ENCODE measurements at regions not wholly inside any gene's neighbourhood (a gene's known extent, or its start where the extent isn't known, plus 50 kb on each side); places are given as distances from the start of the nearest gene placed in this dataset.

DNA sequence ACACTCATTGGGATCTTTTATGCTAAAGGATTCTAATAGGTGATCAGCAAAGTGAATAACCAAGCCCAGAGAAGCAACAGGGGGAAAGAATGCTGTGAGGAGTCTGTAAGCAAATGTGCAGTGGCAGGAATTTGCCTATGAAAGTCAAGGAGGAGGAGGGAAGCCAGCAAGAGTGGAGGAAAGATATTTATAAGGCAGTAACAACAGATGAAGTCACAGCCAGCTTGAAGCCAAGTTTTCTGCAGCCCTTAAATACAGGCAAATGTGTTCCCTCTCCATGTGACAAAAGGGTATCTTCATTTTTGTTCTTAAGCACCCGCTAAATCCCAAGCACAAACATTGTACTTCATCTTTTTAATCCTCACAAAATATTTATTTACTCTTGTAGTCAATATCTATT is 275.0 kb upstream of the CLNK start (continued):
- TF ChIP-seq ATF3 (IDR thresholded peaks at IDR 0.05; ENCODE audit: insufficient read depth, low read depth, low read length), result no peak
- TF ChIP-seq PHF8 (conservative IDR thresholded peaks at IDR 0.05; ENCODE audit: low read depth, low read length), result no peak
- TF ChIP-seq SP2 (IDR thresholded peaks at IDR 0.05; ENCODE audit: low read length), result no peak
- no peak for TF ChIP-seq NRF1 (IDR thresholded peaks at IDR 0.05; ENCODE audit: low read depth, low read length)
- no peak for TF ChIP-seq SIN3A (conservative IDR thresholded peaks at IDR 0.05 in 1 of 2, IDR thresholded peaks at IDR 0.05 in 1 of 2; ENCODE audit: low read depth in 1 of 2, low read length in 2 of 2)
- TF ChIP-seq CBX8 (IDR thresholded peaks at IDR 0.05; ENCODE audit: borderline replicate concordance, low read depth, low read length), result no peak

Measured in H1 (cell line).